HepG2 (cell line): ENCODE measurements at regions not wholly inside any gene's neighbourhood (a gene's known extent, or its start where the extent isn't known, plus 50 kb on each side); places are given as distances from the start of the nearest gene placed in this dataset.

Source experiments
- ATAC-seq: fragments of 200-7000 bp; cut with Tn5 transposase; 3 replicates; pipeline ENCODE4 v1.9.1; 2020; ENCODE audit warnings: mild to moderate bottlenecking, moderate library complexity
- BruUV-seq: library from RNA; stranded (reverse); fragments of 400-500 nt; replicated peaks from 2 replicates; lab custom pipeline; 2021; lab: Mats Ljungman, UMichigan
- CTCF ChIA-PET: fragments of 300-600 bp; formaldehyde crosslinking; extraction: SDS; loops from one replicate; lab custom pipeline; 2021; ENCODE audit warnings: low total read pairs, inconsistent platforms, low intra/inter-chr PET ratio; lab: Yijun Ruan, JAX
- POLR2A ChIA-PET: fragments of 350-600 bp; sonication (Branson Sonifier 250); formaldehyde crosslinking; loops from one replicate; lab custom pipeline; 2020; ENCODE audit warnings: antibody characterized with exemption, inconsistent platforms; lab: Yijun Ruan, JAX
- DNase-seq: peaks from one replicate; pipeline ENCODE4 v3.0.0-alpha.2; 2015; ENCODE audit warnings: low spot score
- FAIRE-seq: peaks from 3 replicates; lab custom pipeline; 2011; peaks lifted over from hg19 to GRCh38; lab: Jason Lieb, UNC
- H2AFZ ChIP-seq: one replicate; pipeline ENCODE4 v1.6.1; 2011; ENCODE audit warnings: low read length, inconsistent platforms
- H3K27ac ChIP-seq: fragments of 300-600 bp; 3 replicates; pipeline ENCODE4 v1.8.0; 2011; ENCODE audit warnings: mixed run types, mild to moderate bottlenecking, mixed read lengths, low read length, inconsistent platforms; ENCODE audit not compliant: insufficient read depth; ENCODE audit errors: extremely low read length
- H3K27me3 ChIP-seq, 2 experiments: fragments of 200-600 bp in 1 of 2; 2 replicates in 1 of 2; 3 replicates in 1 of 2; pipeline versions ENCODE4 v1.6.0 to v1.8.0; 2011; ENCODE audit warnings: low read length in 2 of 2, mild to moderate bottlenecking in 2 of 2, moderate library complexity in 2 of 2, inconsistent platforms in 1 of 2; ENCODE audit not compliant: insufficient read depth in 2 of 2, control insufficient read depth in 1 of 2
- H3K36me3 ChIP-seq, 2 experiments: fragments of 200-600 bp in 1 of 2; replicated peaks in 1 of 2; 2 replicates in 1 of 2; 3 replicates in 1 of 2; pipeline versions ENCODE4 v1.5.1 to v1.8.0; 2011; ENCODE audit warnings: low read length in 2 of 2, inconsistent platforms in 1 of 2; ENCODE audit not compliant: insufficient read depth in 2 of 2, control insufficient read depth in 1 of 2
- H3K4me1 ChIP-seq: 2 replicates; pipeline ENCODE4 v1.5.1; 2012; ENCODE audit warnings: low read length, inconsistent platforms; ENCODE audit not compliant: insufficient read depth
- H3K4me2 ChIP-seq: 2 replicates; pipeline ENCODE4 v1.6.0; 2011; ENCODE audit warnings: low read depth, low read length, inconsistent platforms
- H3K4me3 ChIP-seq, 3 experiments: fragments of 200-600 bp in 1 of 3; sonication (generic), shearing (Covaris generic) in 1 of 3; replicated peaks in 1 of 3; 2 replicates each; pipeline ENCODE4 v1.5.1; 2011 to 2016; ENCODE audit warnings: low read length in 3 of 3, inconsistent platforms in 2 of 3, low read depth in 2 of 3, mild to moderate bottlenecking in 2 of 3, control low read depth in 1 of 3, mixed read lengths in 1 of 3; ENCODE audit not compliant: insufficient read depth in 1 of 3
- H3K79me2 ChIP-seq: one replicate; pipeline ENCODE4 v1.6.1; 2011; ENCODE audit warnings: low read length, inconsistent platforms; ENCODE audit not compliant: insufficient read depth
- H3K9ac ChIP-seq: 2 replicates; pipeline ENCODE4 v1.6.0; 2011; ENCODE audit warnings: mild to moderate bottlenecking, low read depth, low read length, inconsistent platforms; ENCODE audit not compliant: insufficient read depth
- H3K9me3 ChIP-seq: 2 replicates; pipeline ENCODE4 v1.5.1; 2012; ENCODE audit warnings: mild to moderate bottlenecking, low read length
- H4K20me1 ChIP-seq: 2 replicates; pipeline ENCODE4 v1.6.0; 2011; ENCODE audit warnings: inconsistent platforms, mild to moderate bottlenecking, low read length, moderate library complexity; ENCODE audit not compliant: insufficient read depth
- ARHGAP35 ChIP-seq: sonication (generic); formaldehyde crosslinking; IDR thresholded peaks from 2 replicates; pipeline ENCODE4 v1.9.0; 2022; ENCODE audit warnings: mild to moderate bottlenecking, inconsistent platforms, moderate library complexity, missing genetic modification reagents, borderline replicate concordance
- CERS6 ChIP-seq: sonication (generic); formaldehyde crosslinking; IDR thresholded peaks from 2 replicates; pipeline ENCODE4 v1.5.0; 2020; ENCODE audit warnings: missing genetic modification reagents
- DR1 ChIP-seq: sonication (generic); formaldehyde crosslinking; IDR thresholded peaks from 2 replicates; pipeline ENCODE4 v1.8.0; 2021; ENCODE audit warnings: mild to moderate bottlenecking, missing genetic modification reagents, inconsistent platforms
- HNF1B ChIP-seq: sonication (generic); formaldehyde crosslinking; IDR thresholded peaks from 2 replicates; pipeline ENCODE4 v1.5.1; 2020; ENCODE audit warnings: mild to moderate bottlenecking, moderate library complexity, missing genetic modification reagents
- ISL2 ChIP-seq: sonication (generic); formaldehyde crosslinking; IDR thresholded peaks from 2 replicates; pipeline ENCODE4 v1.5.0; 2020; ENCODE audit warnings: missing genetic modification reagents
- KDM5B ChIP-seq: sonication (generic); formaldehyde crosslinking; IDR thresholded peaks from 2 replicates; pipeline ENCODE4 v1.4.0; 2020; ENCODE audit warnings: missing genetic modification reagents, mild to moderate bottlenecking, borderline replicate concordance
- NFATC3 ChIP-seq: sonication (generic); formaldehyde crosslinking; IDR thresholded peaks from 2 replicates; pipeline ENCODE4 v1.5.1; 2020; ENCODE audit warnings: mild to moderate bottlenecking, missing genetic modification reagents
- ZFP82 ChIP-seq: sonication (generic); formaldehyde crosslinking; IDR thresholded peaks from 2 replicates; pipeline ENCODE4 v1.5.1; 2020; ENCODE audit warnings: mild to moderate bottlenecking, missing genetic modification reagents, borderline replicate concordance
- ZNF317 ChIP-seq: sonication (generic); formaldehyde crosslinking; IDR thresholded peaks from 2 replicates; pipeline ENCODE4 v1.5.0; 2020; ENCODE audit warnings: mild to moderate bottlenecking, missing genetic modification reagents
- ZNF382 ChIP-seq: sonication (generic); formaldehyde crosslinking; IDR thresholded peaks from 2 replicates; pipeline ENCODE4 v1.5.0; 2020; ENCODE audit warnings: missing genetic modification reagents, mild to moderate bottlenecking, borderline replicate concordance
- ZNF543 ChIP-seq: sonication (generic); formaldehyde crosslinking; IDR thresholded peaks from 2 replicates; pipeline ENCODE4 v1.4.0; 2020; ENCODE audit warnings: mild to moderate bottlenecking, missing genetic modification reagents
- ZNF7 ChIP-seq: IDR thresholded peaks from 2 replicates; pipeline ENCODE4 v1.6.1; 2016; ENCODE audit warnings: missing biosample characterization, missing genetic modification reagents
- ZNF777 ChIP-seq: sonication (generic); formaldehyde crosslinking; IDR thresholded peaks from 2 replicates; pipeline ENCODE4 v1.4.0; 2020; ENCODE audit warnings: missing genetic modification reagents
- WGBS: methylation state at CpG from one replicate; pipeline ENCODE4 v1.1.6; 2017; ENCODE audit warnings: low lambda C conversion rate; 5-methylcytosine and 5-hydroxymethylcytosine counted together
- in situ Hi-C: cut with HindIII; loops from 2 replicates; pipeline ENCODE4 v1.10.0; 2017; ENCODE audit warnings: low pct_unique_long_range_greater_than_20kb; ENCODE audit not compliant: extremely low pct_ligation_motif_present
- intact Hi-C: fragments of 100-400 bp; cut with micrococcal nuclease; formaldehyde crosslinking; loops from one replicate; pipeline ENCODE4 v1.10.0; 2022; ENCODE audit not compliant: unreplicated experiment
- TF ChIP-seq, protein P1 (sequence below): IDR thresholded peaks from 2 replicates; pipeline ENCODE4 v1.6.1; 2016; ENCODE audit warnings: missing compliant biosample characterization, missing genetic modification reagents, borderline replicate concordance
- TF ChIP-seq, protein P2 (sequence below): sonication (generic); formaldehyde crosslinking; IDR thresholded peaks from 2 replicates; pipeline ENCODE4 v1.4.0; 2020; ENCODE audit warnings: low read depth, mild to moderate bottlenecking, missing genetic modification reagents
- TF ChIP-seq, protein P3 (sequence below): sonication (generic); formaldehyde crosslinking; IDR thresholded peaks from 2 replicates; pipeline ENCODE4 v1.4.0; 2020; ENCODE audit warnings: missing genetic modification reagents

- TF ChIP-seq CERS6 (CRISPR knock-in tag) (no peak), HNF1B (no peak), KDM5B (CRISPR knock-in tag) (no peak), ZFP82 (CRISPR knock-in tag) (no peak), ZNF382 (CRISPR knock-in tag) (no peak), ISL2 (CRISPR knock-in tag) (no peak), ZNF543 (CRISPR knock-in tag) (no peak), ARHGAP35 (CRISPR knock-in tag) (no peak), NFATC3 (CRISPR knock-in tag) (no peak)
- TF ChIP-seq, protein P1, sequence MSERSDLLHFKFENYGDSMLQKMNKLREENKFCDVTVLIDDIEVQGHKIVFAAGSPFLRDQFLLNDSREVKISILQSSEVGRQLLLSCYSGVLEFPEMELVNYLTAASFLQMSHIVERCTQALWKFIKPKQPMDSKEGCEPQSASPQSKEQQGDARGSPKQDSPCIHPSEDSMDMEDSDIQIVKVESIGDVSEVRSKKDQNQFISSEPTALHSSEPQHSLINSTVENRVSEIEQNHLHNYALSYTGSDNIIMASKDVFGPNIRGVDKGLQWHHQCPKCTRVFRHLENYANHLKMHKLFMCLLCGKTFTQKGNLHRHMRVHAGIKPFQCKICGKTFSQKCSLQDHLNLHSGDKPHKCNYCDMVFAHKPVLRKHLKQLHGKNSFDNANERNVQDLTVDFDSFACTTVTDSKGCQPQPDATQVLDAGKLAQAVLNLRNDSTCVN (CRISPR knock-in tag): no peak
Observed at GRCh38 chr10:78979938-78980337, 88.8 kb upstream of the ZMIZ1 start (continued).

DNA sequence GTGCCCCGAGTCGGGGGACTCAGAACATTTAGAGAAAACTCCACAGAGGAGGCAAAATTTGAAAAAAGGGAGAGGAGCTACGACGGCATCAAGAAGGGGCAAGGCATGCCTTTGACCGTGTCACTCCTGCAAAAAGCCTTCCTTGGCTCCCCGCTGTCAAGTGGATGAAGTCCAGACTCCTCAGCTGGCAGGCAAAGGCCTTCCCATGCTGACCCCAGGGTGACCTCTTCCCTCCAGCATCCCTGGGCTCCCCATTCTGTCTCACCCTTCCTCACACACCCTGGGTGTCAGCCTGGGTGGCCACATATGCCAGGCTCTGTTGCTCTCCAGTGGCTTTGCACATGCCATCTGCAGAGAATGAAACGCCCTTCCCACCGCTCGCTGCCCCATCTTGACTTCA, 88.4 kb upstream of the ZMIZ1 start:
- Histone ChIP-seq H3K36me3 (no peaks in the 10 kb centered on the region), H3K27me3 (peaks cover 2 to 35% of the 10 kb centered on the region in 2 experiments; a peak in 3 of 5 replicates), H3K4me2 (no peak overlapping the region), H4K20me1 (no peaks in the 10 kb centered on the region), H3K4me1 (peaks cover 63% of the 10 kb centered on the region), H3K79me2 (no peaks in the 10 kb centered on the region), H3K9me3 (no peaks in the 10 kb centered on the region), H2AFZ (no peak overlapping the region), H3K9ac (no peak overlapping the region), H3K4me3 (no peak overlapping the region), H3K27ac (no peak overlapping the region)
- ATAC-seq (no peak), FAIRE-seq (no peak), DNase-seq (no peak)
- intact Hi-C loops: no loop called here
- CTCF ChIA-PET: no interaction called here
- WGBS: 65% methylated on average over 8 of the region's 9 CpGs
- no TSS peak for BruUV-seq
- POLR2A ChIA-PET: no interaction called here
- in situ Hi-C loops: no loop called here
- no peak for TF ChIP-seq ZNF777 (CRISPR knock-in tag)
- TF ChIP-seq ZNF317 (CRISPR knock-in tag): no peak
- TF ChIP-seq, protein P2, sequence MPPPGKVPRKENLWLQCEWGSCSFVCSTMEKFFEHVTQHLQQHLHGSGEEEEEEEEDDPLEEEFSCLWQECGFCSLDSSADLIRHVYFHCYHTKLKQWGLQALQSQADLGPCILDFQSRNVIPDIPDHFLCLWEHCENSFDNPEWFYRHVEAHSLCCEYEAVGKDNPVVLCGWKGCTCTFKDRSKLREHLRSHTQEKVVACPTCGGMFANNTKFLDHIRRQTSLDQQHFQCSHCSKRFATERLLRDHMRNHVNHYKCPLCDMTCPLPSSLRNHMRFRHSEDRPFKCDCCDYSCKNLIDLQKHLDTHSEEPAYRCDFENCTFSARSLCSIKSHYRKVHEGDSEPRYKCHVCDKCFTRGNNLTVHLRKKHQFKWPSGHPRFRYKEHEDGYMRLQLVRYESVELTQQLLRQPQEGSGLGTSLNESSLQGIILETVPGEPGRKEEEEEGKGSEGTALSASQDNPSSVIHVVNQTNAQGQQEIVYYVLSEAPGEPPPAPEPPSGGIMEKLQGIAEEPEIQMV (CRISPR knock-in tag): no peak
- TF ChIP-seq, protein P3, sequence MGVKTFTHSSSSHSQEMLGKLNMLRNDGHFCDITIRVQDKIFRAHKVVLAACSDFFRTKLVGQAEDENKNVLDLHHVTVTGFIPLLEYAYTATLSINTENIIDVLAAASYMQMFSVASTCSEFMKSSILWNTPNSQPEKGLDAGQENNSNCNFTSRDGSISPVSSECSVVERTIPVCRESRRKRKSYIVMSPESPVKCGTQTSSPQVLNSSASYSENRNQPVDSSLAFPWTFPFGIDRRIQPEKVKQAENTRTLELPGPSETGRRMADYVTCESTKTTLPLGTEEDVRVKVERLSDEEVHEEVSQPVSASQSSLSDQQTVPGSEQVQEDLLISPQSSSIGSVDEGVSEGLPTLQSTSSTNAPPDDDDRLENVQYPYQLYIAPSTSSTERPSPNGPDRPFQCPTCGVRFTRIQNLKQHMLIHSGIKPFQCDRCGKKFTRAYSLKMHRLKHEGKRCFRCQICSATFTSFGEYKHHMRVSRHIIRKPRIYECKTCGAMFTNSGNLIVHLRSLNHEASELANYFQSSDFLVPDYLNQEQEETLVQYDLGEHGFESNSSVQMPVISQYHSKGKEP (CRISPR knock-in tag): no peak
- TF ChIP-seq ZNF7 (CRISPR knock-in tag): no peak
- no peak for TF ChIP-seq DR1 (CRISPR knock-in tag)
